Parathyroid adenoma (tissue), 2 donors: ENCODE measurements at regions not wholly inside any gene's neighbourhood (a gene's known extent, or its start where the extent isn't known, plus 50 kb on each side); places are given as distances from the start of the nearest gene placed in this dataset.

ENCODE experiments used
- H2AFZ ChIP-seq: fragments of 300-600 bp; sonication (generic); one replicate; pipeline ENCODE4 v1.7.0; 2017; ENCODE audit warnings: antibody characterized with exemption, mild to moderate bottlenecking
- H3K27ac ChIP-seq: fragments of 300-600 bp; sonication (generic); one replicate; pipeline ENCODE4 v1.7.0; 2017
- H3K27me3 ChIP-seq: fragments of 300-600 bp; sonication (generic); one replicate; pipeline ENCODE4 v1.7.0; 2017; ENCODE audit warnings: low read length; ENCODE audit not compliant: control insufficient read depth, insufficient read depth
- H3K36me3 ChIP-seq: fragments of 300-600 bp; sonication (generic); one replicate; pipeline ENCODE4 v1.7.0; 2017; ENCODE audit warnings: low read length; ENCODE audit not compliant: control insufficient read depth, insufficient read depth
- H3K4me1 ChIP-seq: fragments of 300-600 bp; sonication (generic); one replicate; pipeline ENCODE4 v1.7.0; 2017; ENCODE audit warnings: control low read depth
- H3K4me2 ChIP-seq: fragments of 300-600 bp; sonication (generic); one replicate; pipeline ENCODE4 v1.7.0; 2017; ENCODE audit warnings: low read length
- H3K4me3 ChIP-seq: fragments of 300-600 bp; sonication (generic); one replicate; pipeline ENCODE4 v1.7.0; 2017; ENCODE audit warnings: low read depth, low read length
- H3K79me2 ChIP-seq: fragments of 300-600 bp; sonication (generic); one replicate; pipeline ENCODE4 v1.7.0; 2017; ENCODE audit warnings: control low read depth
- H3K9ac ChIP-seq: fragments of 300-600 bp; sonication (generic); one replicate; pipeline ENCODE4 v1.7.0; 2017; ENCODE audit warnings: mild to moderate bottlenecking
- H3K9me3 ChIP-seq: fragments of 300-600 bp; sonication (generic); one replicate; pipeline ENCODE4 v1.7.0; 2017; ENCODE audit warnings: low read length; ENCODE audit not compliant: control insufficient read depth
- CTCF ChIP-seq: fragments of 300-600 bp; sonication (generic); IDR thresholded peaks from one replicate; pipeline ENCODE4 v1.7.0; 2017; ENCODE audit warnings: antibody characterized with exemption, mild to moderate bottlenecking
- donor health status: primary hyperparathyroidism.

GRCh38 chr6:9999796-10000195, 415.1 kb downstream of the TFAP2A start:
- Histone ChIP-seq H3K4me2 (no peak overlapping the region), H3K36me3 (no peaks in the 10 kb centered on the region), H3K27me3 (no peaks in the 10 kb centered on the region), H3K79me2 (no peaks in the 10 kb centered on the region), H3K4me3 (no peak overlapping the region), H3K9me3 (no peaks in the 10 kb centered on the region), H3K9ac (no peak overlapping the region), H3K4me1 (no peaks in the 10 kb centered on the region), H3K27ac (no peak overlapping the region), H2AFZ (no peak overlapping the region)
- TF ChIP-seq CTCF, result no peak

DNA sequence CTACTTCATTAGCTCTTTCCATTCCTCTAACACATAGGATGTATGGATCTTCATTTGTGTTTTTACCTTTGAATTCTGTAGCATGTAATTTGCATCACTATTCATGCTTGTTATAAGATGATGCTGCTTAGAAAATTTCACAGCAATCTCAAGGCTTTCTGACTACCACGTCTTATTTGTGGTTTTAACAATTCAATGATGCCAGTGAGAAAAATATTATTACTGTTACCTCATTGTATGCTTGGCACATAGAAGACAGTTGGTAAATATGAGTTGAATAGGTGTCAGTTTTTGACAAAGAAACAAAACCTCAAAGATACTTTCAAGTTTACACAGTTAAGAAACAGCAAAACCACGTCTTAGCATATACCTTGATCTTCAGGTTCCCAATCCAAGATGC, 428.6 kb downstream of the TFAP2A start:
- Histone ChIP-seq H3K27me3 (no peaks in the 10 kb centered on the region), H2AFZ (no peak overlapping the region), H3K79me2 (no peaks in the 10 kb centered on the region), H3K9ac (no peak overlapping the region), H3K4me1 (no peaks in the 10 kb centered on the region), H3K4me3 (no peak overlapping the region), H3K27ac (no peak overlapping the region), H3K4me2 (no peak overlapping the region), H3K36me3 (no peaks in the 10 kb centered on the region), H3K9me3 (no peaks in the 10 kb centered on the region)
- TF ChIP-seq CTCF, result no peak

- no peaks in the 10 kb centered on the region for H3K79me2 ChIP-seq
- H3K9me3 ChIP-seq, result no peaks in the 10 kb centered on the region
- no peaks in the 10 kb centered on the region for H3K4me1 ChIP-seq
- TF ChIP-seq CTCF, result no peak
- no peak overlapping the region for H3K9ac ChIP-seq
- no peak overlapping the region for H3K4me2 ChIP-seq
- H3K27me3 ChIP-seq, result no peaks in the 10 kb centered on the region
- no peak overlapping the region for H3K27ac ChIP-seq
- no peak overlapping the region for H3K4me3 ChIP-seq
- no peaks in the 10 kb centered on the region for H3K36me3 ChIP-seq
- H2AFZ ChIP-seq, result no peak overlapping the region
Observed at GRCh38 chr6:9985481-9985880, 429.4 kb downstream of the TFAP2A start.

DNA sequence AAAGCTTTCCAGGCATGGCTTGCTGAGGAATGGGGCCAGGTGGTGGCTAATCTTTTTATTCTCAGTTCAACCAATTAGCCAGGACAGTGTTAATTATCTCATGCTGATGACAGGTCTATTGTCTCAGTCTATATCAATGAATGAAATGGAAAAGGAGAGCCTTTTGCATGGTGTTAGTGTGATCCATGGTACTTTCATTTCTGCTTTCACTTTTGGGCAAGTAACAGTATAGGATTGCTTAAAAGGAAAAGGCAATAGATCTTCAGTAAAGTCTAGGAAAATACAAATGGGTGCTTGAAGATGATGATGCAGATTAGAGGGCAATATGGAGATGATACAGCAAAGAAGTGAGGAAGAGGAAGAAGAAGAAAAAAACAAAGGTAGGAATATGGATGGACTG, 430.3 kb downstream of the TFAP2A start:
- Histone ChIP-seq H3K4me2 (no peak overlapping the region), H3K9ac (no peak overlapping the region), H3K36me3 (no peaks in the 10 kb centered on the region), H3K27me3 (no peaks in the 10 kb centered on the region), H3K27ac (no peak overlapping the region), H2AFZ (no peak overlapping the region), H3K4me1 (no peaks in the 10 kb centered on the region), H3K79me2 (no peaks in the 10 kb centered on the region), H3K9me3 (no peaks in the 10 kb centered on the region), H3K4me3 (no peak overlapping the region)
- no peak for TF ChIP-seq CTCF

DNA sequence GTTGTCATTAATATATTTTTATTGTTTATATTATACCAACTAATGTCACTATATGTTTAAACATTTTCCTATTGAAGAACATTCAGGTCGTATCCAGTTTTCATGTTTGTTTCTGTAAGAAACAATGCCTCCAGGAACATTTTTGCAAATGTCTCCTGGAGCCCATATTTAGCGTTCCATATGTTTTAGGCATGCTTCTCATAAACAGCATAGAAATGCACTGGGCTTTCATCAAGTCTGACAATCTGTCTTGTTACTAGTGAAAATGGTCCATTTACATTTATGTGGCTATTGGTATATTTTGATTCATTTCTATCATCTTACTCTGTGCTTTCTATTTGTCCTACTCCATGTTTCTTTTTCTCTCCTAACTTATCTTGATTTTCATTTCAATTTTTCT, 431.7 kb downstream of the TFAP2A start:
- H3K27ac ChIP-seq, result no peak overlapping the region
- no peak overlapping the region for H2AFZ ChIP-seq
- H3K4me2 ChIP-seq, result no peak overlapping the region
- no peak overlapping the region for H3K9ac ChIP-seq
- H3K9me3 ChIP-seq, result no peaks in the 10 kb centered on the region
- no peaks in the 10 kb centered on the region for H3K79me2 ChIP-seq
- no peaks in the 10 kb centered on the region for H3K4me1 ChIP-seq
- no peaks in the 10 kb centered on the region for H3K36me3 ChIP-seq
- TF ChIP-seq CTCF, result no peak
- H3K27me3 ChIP-seq, result no peaks in the 10 kb centered on the region
- H3K4me3 ChIP-seq, result no peak overlapping the region
